ENCODE measurements at regions not wholly inside any gene's neighbourhood (a gene's known extent, or its start where the extent isn't known, plus 50 kb on each side); places are given as distances from the start of the nearest gene placed in this dataset.

DNA sequence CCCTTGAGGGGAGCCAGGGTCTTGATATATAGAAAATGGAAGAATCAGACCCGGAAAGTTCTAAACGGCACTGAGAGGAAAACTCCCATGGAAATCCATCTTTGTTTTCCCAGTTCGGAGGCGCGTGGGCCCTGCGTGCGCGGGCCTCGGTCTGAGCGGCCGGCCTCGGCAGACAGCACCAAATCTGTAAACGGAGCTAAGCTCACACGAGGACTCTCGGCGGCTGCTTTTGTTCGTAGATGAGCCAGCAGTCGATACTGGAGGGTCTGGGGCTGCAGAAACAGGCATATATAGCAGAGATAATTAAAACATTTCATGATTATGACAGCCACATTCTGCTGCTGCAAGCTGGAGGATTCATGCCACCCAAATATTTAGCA lies 68.5 kb upstream of the PPARA start:
- Histone ChIP-seq H3K4me1 (ENCODE audit: insufficient read depth, low read length) (peaks cover 5% of the 10 kb centered on the region; the same call in 1 of the 2 replicates), H2BK12ac (ENCODE audit: insufficient read length, low read depth, low read length) (no peak overlapping the region), H2BK15ac (ENCODE audit: low read depth, low read length) (no peak overlapping the region), H2AK5ac (ENCODE audit: insufficient read length, low read length) (no peak overlapping the region), H2BK5ac (ENCODE audit: insufficient read length, low read length) (no peak overlapping the region), H3K4ac (ENCODE audit: low read depth, low read length) (no peak overlapping the region), H3K9me3 (ENCODE audit: control insufficient read depth, low read depth, low read length) (no peaks in the 10 kb centered on the region), H2BK20ac (ENCODE audit: low read depth, low read length, poor library complexity, severe bottlenecking) (no peak overlapping the region), H4K5ac (ENCODE audit: insufficient read length, low read depth, low read length) (no peak overlapping the region), H4K8ac (replicated peaks; ENCODE audit: insufficient read length, low read depth, low read length) (no peak overlapping the region), H3T11ph (ENCODE audit: low read length) (no peak overlapping the region), H3K9ac (ENCODE audit: extremely low read depth, insufficient read length, low read length) (no peak overlapping the region), H2BK120ac (ENCODE audit: low read depth, low read length, poor library complexity, severe bottlenecking) (no peak overlapping the region), H3K79me1 (ENCODE audit: insufficient read depth, low read depth, low read length, poor library complexity, severe bottlenecking) (no peaks in the 10 kb centered on the region), H4K20me1 (ENCODE audit: control insufficient read depth, insufficient read depth, insufficient read length) (no peaks in the 10 kb centered on the region), H3K27ac (ENCODE audit: insufficient read length, low read depth, low read length) (no peak overlapping the region), H2AFZ (ENCODE audit: low read length) (no peak overlapping the region), H3K14ac (ENCODE audit: insufficient read depth, low read length) (no peak overlapping the region), H4K91ac (ENCODE audit: insufficient read length, low read depth, low read length) (no peak overlapping the region), H3K23me2 (ENCODE audit: insufficient read length, low read depth, low read length, poor library complexity, severe bottlenecking) (no peaks in the 10 kb centered on the region), H3K56ac (ENCODE audit: insufficient read length, low read depth, low read length) (no peak overlapping the region), H3K23ac (ENCODE audit: insufficient read length, low read depth, low read length) (no peak overlapping the region), H3K79me2 (ENCODE audit: insufficient read depth, low read length) (peaks cover 12% of the 10 kb centered on the region; the same call in 1 of the 2 replicates), H3K4me2 (ENCODE audit: insufficient read depth, insufficient read length, low read length) (no peak overlapping the region), H3K18ac (ENCODE audit: insufficient read length, low read depth, low read length) (no peak overlapping the region), H3K27me3 (ENCODE audit: insufficient read depth, low read length) (no peaks in the 10 kb centered on the region)
- H3K4me3 Mint-ChIP-seq = no peak overlapping the region
- DNase-seq = no peak
- H3K27me3 Mint-ChIP-seq (ENCODE audit: low read depth) = no peaks in the 10 kb centered on the region
- TF ChIP-seq, protein P1, sequence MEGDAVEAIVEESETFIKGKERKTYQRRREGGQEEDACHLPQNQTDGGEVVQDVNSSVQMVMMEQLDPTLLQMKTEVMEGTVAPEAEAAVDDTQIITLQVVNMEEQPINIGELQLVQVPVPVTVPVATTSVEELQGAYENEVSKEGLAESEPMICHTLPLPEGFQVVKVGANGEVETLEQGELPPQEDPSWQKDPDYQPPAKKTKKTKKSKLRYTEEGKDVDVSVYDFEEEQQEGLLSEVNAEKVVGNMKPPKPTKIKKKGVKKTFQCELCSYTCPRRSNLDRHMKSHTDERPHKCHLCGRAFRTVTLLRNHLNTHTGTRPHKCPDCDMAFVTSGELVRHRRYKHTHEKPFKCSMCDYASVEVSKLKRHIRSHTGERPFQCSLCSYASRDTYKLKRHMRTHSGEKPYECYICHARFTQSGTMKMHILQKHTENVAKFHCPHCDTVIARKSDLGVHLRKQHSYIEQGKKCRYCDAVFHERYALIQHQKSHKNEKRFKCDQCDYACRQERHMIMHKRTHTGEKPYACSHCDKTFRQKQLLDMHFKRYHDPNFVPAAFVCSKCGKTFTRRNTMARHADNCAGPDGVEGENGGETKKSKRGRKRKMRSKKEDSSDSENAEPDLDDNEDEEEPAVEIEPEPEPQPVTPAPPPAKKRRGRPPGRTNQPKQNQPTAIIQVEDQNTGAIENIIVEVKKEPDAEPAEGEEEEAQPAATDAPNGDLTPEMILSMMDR (conservative IDR thresholded peaks at IDR 0.05) = no peak
- H3K27ac Mint-ChIP-seq = peak overlapping the region in 1 of 3 experiments; percentile 70; a peak in 1 of 7 replicates
- no peaks in the 10 kb centered on the region for H3K9me3 Mint-ChIP-seq
- WGBS (ENCODE audit: extremely low coverage, insufficient read length, low lambda C conversion rate) = no CpG with 5 or more reads among the region's 18 CpGs
- H3K4me1 Mint-ChIP-seq = peaks cover 10 to 20% of the 10 kb centered on the region in 2 experiments
- H3K36me3 Mint-ChIP-seq (ENCODE audit: insufficient read depth in 1 of 3, low read depth in 3 of 3) = no peaks in the 10 kb centered on the region
